Dermis blood vessel endothelial cell (primary cell): ENCODE measurements at regions not wholly inside any gene's neighbourhood (a gene's known extent, or its start where the extent isn't known, plus 50 kb on each side); places are given as distances from the start of the nearest gene placed in this dataset.

Experiments used
- DNase-seq: peaks from one replicate; pipeline ENCODE4 v3.0.0; 2010

DNA sequence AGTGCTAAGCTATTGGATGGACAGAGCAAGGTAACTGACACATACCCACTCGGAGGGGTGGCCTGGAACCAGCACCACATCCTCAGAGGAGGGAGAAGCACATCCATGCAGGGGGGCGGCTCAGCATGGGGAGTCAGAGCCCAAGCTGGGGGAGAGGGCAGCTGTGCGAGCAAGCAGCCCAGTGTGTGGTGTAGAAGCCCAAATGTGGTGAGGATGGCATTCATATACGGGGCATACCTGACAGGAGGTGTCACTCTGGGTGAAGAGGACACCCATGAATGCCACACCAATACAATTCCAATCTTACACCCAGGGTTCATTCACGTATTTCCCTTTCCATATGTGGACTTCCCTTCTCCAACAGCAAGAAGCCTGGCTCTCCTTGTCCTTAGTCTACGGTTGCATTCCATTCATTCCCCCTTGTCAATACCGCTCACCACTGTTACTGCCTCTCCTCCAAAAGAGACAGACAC is 58.7 kb upstream of the ACAN start:
- DNase-seq = no peak

GRCh38 chr15:88745065-88745464 is 58.2 kb upstream of the ACAN start:
- DNase-seq = no peak

- no peak for DNase-seq
These were observed 57.5 kb upstream of the ACAN start for GRCh38 chr15:88745696-88746095.

- no peak for DNase-seq
These were observed 56.8 kb upstream of the ACAN start for GRCh38 chr15:88746451-88746850.

GRCh38 chr15:88747111-88747510 is 56.1 kb upstream of the ACAN start:
- no peak for DNase-seq

DNA sequence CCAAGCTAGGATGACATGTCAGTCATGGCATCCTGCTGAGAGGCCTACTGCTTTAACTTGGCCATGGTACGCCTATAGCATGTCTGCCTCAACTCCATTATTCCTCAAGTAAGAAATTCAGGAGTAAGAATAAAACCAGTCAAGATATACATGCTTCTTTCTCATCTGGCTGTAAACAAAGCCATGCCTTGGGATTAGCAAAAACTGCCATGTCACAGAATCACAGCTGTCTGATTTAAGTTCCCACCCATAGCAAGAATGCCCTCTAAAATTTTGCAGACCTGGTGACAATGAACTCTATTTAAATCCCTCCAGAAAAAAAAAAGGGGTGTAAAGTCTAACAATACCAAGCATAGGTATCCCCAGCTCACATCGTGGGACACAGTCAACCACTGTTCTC is 55.6 kb upstream of the ACAN start:
- no peak for DNase-seq

DNA sequence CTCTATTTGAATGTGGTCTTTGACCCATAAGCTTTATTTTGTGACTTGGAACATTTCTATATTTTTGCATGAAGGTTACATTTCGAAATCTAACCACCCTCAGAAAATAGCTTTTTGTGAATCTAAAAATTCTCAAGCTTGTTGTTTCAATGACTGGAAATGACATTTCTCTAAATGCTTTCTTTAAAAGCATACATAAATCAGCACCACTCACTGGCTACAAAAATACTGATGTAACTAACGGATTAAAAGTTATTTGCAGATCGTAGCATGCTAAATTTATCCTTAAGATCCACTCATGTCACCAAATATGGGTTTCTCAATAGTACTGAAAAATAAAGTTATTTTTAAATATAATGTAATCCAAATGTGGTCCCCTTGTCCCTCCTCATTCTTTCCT is 55.2 kb upstream of the ACAN start:
- DNase-seq = no peak

- DNase-seq = no peak
These were observed 54.6 kb upstream of the ACAN start for GRCh38 chr15:88748651-88749050.

GRCh38 chr15:88749699-88750098 is 53.5 kb upstream of the ACAN start:
- peak; percentile 4 for DNase-seq

DNA sequence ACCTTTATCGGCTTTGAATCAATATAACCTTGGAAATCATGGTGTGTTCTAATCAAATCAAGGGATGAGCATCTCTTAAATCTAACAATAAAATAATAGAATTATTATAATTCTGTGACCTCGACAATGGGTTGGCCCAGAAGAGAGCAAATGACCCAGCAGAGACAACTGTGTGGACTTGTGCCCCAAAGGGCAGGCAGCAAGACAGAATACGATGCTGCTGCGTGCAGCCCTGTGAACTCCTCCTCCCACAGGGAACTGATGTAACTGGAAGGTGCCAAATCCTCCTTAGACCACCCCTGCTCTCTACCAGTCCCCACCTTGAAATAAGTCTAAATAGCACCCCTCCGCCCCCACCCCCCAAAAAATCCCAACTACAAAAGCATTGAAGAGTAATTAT is 50.7 kb upstream of the ACAN start:
- no peak for DNase-seq

DNA sequence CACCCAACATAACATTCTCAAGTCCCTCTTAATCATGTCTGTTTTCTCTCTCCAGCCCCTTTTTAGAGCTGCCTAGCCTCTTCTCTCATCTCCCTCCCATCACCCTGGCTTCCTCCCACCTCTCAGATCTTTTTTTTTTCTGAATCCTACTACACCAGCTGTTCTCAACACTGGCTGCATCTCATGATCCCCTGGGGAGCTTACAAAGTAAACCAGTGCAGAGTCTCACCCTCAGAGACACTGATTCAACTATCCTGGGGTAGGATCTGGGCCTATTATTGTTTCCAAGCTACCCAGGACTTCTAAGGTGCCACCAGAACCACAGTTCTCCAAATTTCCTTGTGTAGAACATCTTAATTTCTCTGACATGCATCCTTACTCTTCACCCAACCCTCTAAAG is 50.3 kb upstream of the ACAN start:
- no peak for DNase-seq
